ENCODE measurements at regions not wholly inside any gene's neighbourhood (a gene's known extent, or its start where the extent isn't known, plus 50 kb on each side); places are given as distances from the start of the nearest gene placed in this dataset.

- no peak for DNase-seq
Measured at GRCh38 chr3:181660337-181660736, 51.4 kb upstream of the SOX2 start.

DNA sequence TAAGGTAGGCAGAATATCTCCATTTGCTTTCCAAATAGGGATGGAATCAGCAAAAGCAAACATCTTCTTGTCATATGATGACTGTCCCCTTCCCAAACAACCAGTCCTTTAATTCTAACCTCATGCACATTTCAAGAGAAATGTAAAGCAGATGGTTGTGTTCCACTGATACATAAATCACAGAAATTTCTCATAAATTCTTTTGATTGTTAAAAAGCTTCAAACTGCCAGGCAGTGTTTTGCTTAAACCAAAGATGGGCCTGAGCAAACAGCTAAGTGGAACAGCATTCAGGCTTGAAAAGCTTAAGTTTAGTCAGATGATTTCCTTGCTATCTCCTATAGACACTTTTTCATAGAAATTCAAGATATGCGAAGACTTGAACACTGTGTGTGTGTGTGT, 74.3 kb upstream of the SOX2 start:
- DNase-seq: no peak

DNA sequence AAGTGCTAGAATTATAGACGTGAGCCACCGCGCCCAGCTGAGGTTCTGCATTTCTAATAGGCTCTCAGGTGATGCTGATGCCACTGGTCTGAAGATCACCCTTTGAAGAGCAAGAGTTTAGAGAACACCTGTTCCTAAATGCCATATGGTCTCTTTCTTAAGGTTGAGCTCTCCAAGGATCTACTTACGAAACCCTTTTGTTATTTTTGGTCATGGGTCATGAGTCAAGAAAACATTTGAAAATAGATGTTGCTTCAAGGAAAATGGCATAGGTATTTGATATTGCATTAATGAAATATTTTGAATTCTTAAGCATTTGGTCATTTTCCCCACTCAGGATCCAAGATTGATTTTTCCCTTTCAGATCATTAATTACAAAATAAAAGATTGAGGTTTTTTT, 74.7 kb upstream of the SOX2 start:
- no peak for DNase-seq

- DNase-seq: no peak
Measured at GRCh38 chr3:181635141-181635540, 76.6 kb upstream of the SOX2 start.

- no peak for DNase-seq
Measured at GRCh38 chr3:181633556-181633955, 78.2 kb upstream of the SOX2 start.

DNA sequence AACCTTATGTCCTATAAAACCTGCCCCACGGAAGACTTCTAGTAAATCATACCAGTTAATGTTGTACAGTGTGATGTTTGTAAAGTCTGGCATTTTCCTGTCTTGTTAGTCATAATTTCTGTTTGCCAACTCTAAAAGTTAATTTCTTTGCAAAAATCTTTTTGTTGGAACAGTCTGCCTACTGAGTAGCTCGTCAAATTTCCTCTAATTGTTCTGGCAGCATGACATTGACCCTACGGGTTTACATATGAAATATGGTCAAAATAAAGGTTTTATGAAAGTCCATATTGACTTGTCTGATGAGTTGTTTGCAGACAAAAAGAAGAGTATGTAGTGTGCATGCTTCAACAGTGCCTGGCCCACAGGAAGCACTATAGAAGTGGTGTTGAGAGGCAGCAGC, 79.8 kb upstream of the SOX2 start:
- DNase-seq: no peak

DNA sequence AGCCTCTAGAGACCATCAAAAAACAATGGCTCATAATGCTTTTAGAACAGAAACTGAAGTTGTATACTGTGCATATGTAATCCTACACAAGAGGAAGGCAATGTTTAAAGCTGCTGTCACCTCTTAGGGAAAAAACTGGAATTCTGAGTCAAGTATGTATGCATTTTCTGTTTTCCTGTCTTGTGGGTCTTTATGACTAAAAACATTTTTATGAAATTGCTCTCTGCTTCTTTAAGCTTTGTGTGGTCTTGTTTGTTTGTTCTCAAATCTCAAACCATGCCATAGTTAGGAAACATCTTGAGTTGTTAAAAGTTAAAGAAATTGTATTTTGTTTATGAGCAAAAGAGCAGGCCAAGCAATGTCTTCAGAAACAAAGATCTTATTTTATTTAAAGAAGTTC, 80.9 kb upstream of the SOX2 start:
- DNase-seq: no peak

DNA sequence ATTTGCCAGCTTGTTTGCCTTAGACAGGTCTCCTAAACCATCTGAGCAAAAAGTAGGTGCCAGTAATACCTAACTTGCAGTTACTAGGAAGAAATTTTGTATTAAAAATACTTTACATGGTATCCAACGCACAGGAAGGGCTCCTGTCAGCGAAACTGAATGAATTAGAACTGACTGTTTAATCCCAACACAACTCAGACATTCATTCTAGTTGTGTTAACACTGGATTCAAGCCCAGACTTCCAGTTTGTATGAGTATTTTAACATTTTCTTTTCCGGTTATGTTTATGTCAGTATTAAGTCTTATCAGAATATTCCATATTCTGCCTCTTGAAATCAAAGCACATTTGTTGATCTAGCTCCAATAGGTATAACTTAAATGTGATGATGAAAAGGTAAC, 82.0 kb upstream of the SOX2 start:
- DNase-seq: no peak

DNA sequence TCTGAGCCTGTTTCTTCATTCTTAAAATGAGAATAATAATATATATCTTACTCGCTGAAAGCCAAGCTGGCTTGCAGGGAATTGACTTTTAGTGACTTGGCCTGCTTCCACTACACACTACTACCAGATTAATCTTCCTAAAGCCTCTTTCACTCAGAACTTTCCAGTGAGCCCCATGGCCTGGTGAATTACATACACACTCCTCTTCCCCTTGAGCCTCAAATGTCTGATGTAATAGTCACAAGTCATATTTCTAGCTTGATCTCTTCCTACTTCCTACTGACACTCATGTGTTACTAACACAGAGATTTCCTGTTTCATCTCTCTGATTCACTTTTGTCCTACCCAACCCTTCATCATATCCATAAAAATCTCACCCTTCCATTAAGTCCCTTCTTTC, 82.7 kb upstream of the SOX2 start:
- no peak for DNase-seq

- DNase-seq: no peak
Measured at GRCh38 chr3:181628384-181628783, 83.3 kb upstream of the SOX2 start.

- DNase-seq: no peak
Measured at GRCh38 chr3:181626036-181626435, 85.7 kb upstream of the SOX2 start.

- DNase-seq: no peak
Measured at GRCh38 chr3:181623924-181624694, 87.6 kb upstream of the SOX2 start.

GRCh38 chr3:181622365-181622764, 89.4 kb upstream of the SOX2 start:
- no peak for DNase-seq

GRCh38 chr3:181619897-181620296, 91.8 kb upstream of the SOX2 start:
- no peak for DNase-seq

DNA sequence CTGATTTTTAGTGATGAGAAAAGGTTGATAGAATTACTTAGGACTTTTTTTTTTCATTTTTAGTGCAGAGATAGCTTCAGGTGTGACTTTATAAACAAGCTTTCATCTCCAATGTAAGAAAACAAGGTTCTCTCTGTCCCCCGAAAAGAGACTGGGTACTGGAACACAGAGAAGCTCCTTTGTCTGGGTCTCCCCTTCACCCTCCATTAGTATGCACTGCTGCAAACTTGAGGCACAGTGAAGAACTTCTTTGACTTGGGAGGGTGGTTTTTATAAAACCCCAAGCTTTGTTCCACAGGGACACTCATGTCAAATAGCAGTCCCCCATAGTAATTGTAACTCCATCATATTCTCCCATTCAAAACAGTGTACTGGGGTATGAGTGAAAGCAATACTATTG, 93.5 kb upstream of the SOX2 start:
- no peak for DNase-seq

DNA sequence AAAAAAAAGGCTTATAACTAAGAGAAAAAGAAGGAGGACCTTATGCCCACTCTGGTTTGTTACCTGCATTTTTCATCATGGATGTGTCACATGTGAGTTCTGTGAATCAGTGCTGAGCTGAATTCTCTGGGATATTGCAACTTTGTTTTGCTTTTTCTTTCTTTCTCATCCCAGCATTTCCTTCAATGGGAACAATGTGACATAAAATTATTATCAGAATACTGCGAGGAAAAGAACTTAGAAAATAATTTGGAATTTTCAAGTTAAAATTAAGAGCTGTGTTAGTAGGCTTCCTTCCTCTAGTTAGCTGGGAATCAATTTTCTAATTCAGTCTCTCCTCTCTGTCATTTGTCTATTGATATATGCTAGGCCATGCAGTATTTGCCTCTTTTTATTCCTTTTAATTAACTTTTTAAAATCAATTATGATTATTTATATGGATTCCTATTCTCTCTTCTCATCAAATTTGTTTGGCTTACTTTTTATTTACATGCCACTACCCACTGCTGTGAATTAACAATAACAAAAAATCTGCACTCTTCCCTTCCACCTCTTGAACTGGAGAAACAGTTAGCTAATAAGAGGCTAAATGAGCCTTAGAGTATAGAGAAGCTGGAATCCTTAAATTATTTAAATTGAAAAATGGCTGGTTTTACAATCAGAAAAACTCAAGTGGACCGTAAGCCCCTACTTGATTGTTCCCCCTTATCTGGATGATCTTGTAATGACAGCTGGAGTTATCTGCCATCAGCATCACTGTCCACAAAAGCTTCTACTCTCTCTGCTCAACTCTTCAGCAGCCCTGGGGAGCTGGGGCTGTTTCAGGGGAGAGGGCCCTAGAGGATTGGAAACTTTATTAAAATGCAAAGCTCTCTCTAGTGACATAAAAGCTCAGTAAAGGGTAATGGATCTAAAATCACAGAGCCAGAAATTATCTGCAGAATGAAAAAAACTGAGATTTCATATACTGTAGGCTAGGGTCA, 95.3 kb upstream of the SOX2 start:
- DNase-seq: no peak

GRCh38 chr3:181615666-181616065, 96.1 kb upstream of the SOX2 start:
- no peak for DNase-seq

DNA sequence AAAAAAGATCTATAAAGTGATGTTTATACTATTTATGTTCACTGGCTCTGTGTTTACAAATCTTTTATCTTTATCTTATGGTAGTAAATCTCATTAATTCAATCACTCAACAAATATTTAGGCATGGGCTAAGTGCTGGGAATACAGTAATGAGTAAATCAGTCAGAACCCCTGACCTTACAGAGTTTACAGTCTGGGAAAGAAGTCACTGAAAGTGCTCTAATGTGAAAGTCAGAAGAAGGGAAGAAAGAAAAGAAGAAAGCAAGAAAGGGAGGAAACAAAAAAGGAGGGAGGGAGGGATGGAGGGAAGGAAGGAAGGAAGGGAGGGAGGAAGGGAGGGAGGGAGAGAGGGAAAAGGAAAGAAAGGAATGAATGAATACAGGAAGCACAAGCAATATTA, 96.8 kb upstream of the SOX2 start:
- no peak for DNase-seq

- no peak for DNase-seq
Measured at GRCh38 chr3:181613813-181614212, 97.9 kb upstream of the SOX2 start.

GRCh38 chr3:181613191-181613590, 98.5 kb upstream of the SOX2 start:
- no peak for DNase-seq

DNA sequence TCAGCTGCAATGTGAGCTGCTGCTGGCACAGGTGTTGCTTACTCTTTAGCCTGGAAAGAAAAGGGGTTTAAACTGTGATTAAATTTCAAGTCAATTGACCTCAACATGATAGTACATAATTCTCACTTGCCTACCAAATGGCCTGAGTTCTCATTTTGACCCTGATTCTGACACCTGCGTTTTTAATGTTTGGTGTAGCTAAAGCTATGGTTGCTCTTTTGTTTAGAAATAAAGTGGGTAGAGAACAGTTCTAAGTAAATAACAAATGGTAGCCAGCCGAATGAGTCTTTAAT, 100.8 kb upstream of the SOX2 start:
- DNase-seq: no peak

- no peak for DNase-seq
Measured at GRCh38 chr3:181610083-181610972, 101.4 kb upstream of the SOX2 start.

GRCh38 chr3:181609030-181609767, 102.5 kb upstream of the SOX2 start:
- DNase-seq: no peak

Data from CD4-positive, alpha-beta T cell treated with Interleukin-12 subunit alpha and Interleukin-12 subunit beta, for 1 hour (primary cell).